AG09309 (cell line): ENCODE measurements at regions not wholly inside any gene's neighbourhood (a gene's known extent, or its start where the extent isn't known, plus 50 kb on each side); places are given as distances from the start of the nearest gene placed in this dataset.
A peak's percentile ranks its signal among the peaks of the same experiment; 100 is the strongest.

Experiments used
- DNase-seq: peaks from one replicate; pipeline ENCODE4 v3.0.0-alpha.2; 2010; ENCODE audit warnings: low read depth
- H3K4me3 ChIP-seq: 2 replicates; pipeline ENCODE4 v1.5.1; 2011; ENCODE audit warnings: mild to moderate bottlenecking, low read depth, low read length, moderate library complexity; ENCODE audit not compliant: control insufficient read depth
- TF ChIP-seq, protein P1 (sequence below): IDR thresholded peaks from 2 replicates; pipeline ENCODE4 v1.5.1; 2011; ENCODE audit warnings: mild to moderate bottlenecking, low read depth, low read length, inconsistent platforms; ENCODE audit not compliant: insufficient read depth, control insufficient read depth; ENCODE audit errors: missing control alignments

GRCh38 chr5:161086461-161086860, 234.4 kb upstream of the ATP10B start:
- peak; percentile 74 for DNase-seq
- TF ChIP-seq, protein P1, sequence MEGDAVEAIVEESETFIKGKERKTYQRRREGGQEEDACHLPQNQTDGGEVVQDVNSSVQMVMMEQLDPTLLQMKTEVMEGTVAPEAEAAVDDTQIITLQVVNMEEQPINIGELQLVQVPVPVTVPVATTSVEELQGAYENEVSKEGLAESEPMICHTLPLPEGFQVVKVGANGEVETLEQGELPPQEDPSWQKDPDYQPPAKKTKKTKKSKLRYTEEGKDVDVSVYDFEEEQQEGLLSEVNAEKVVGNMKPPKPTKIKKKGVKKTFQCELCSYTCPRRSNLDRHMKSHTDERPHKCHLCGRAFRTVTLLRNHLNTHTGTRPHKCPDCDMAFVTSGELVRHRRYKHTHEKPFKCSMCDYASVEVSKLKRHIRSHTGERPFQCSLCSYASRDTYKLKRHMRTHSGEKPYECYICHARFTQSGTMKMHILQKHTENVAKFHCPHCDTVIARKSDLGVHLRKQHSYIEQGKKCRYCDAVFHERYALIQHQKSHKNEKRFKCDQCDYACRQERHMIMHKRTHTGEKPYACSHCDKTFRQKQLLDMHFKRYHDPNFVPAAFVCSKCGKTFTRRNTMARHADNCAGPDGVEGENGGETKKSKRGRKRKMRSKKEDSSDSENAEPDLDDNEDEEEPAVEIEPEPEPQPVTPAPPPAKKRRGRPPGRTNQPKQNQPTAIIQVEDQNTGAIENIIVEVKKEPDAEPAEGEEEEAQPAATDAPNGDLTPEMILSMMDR, result no peak
- no peak overlapping the region for H3K4me3 ChIP-seq

GRCh38 chr5:161085056-161085455, 233.0 kb upstream of the ATP10B start:
- H3K4me3 ChIP-seq, result no peak overlapping the region
- TF ChIP-seq, protein P1, result no peak
- DNase-seq, result no peak

DNA sequence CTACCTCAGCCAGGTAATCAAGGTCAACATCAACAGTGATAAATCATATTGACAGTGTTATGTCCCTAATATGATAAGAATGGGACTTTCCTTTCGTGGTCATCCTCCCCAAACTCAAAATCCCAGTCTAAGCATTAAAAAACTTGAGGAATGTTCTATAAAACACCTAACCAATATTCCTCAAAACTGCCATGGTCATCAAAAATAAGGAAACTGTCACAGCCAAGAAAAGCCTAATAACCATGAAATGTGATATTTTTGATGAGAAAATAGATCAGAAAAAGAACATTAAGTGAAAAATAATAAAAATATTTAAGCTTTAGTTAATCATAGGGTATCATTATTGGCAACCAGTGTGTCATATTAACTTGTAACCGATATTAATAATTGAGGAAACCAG, 232.1 kb upstream of the ATP10B start:
- TF ChIP-seq, protein P1, result no peak
- DNase-seq, result no peak
- H3K4me3 ChIP-seq, result no peak overlapping the region

- TF ChIP-seq, protein P1, result no peak
- no peak overlapping the region for H3K4me3 ChIP-seq
- DNase-seq, result no peak
These were observed 226.8 kb upstream of the ATP10B start for GRCh38 chr5:161078793-161079192.

DNA sequence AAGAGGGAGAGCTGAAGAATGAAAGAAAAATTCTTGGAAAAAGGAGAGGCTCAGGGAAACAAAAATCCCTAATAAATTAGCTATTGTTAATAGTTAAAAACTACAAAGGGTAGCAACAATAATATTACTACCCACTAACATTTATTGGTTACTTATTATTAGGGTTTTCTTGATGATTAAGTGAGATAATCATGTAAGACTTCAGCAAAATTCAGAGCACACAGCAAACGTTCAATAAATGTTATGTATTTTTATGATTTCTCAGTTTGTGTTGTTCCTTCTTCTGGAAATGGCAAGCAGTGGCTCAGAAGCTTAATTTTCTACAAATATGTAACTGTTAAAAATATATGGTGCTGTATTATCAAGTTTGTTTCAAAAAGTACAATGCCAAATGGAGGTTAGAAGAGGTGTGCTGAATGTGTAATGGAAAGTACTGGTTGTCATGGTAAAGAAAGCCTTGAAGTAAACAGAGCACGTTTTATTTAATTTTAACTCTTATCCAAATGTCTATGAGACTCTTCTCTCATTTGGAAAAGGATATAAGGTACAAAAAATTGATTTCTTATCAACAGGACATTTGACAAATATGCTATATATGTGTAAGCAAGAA, 226.0 kb upstream of the ATP10B start:
- no peak for DNase-seq
- TF ChIP-seq, protein P1, result no peak

GRCh38 chr5:161077496-161077895, 225.5 kb upstream of the ATP10B start:
- H3K4me3 ChIP-seq, result no peak overlapping the region
- TF ChIP-seq, protein P1, result no peak
- no peak for DNase-seq

More for the DNA sequence above, 226.0 kb upstream of the ATP10B start:
- no peak overlapping the region for H3K4me3 ChIP-seq

DNA sequence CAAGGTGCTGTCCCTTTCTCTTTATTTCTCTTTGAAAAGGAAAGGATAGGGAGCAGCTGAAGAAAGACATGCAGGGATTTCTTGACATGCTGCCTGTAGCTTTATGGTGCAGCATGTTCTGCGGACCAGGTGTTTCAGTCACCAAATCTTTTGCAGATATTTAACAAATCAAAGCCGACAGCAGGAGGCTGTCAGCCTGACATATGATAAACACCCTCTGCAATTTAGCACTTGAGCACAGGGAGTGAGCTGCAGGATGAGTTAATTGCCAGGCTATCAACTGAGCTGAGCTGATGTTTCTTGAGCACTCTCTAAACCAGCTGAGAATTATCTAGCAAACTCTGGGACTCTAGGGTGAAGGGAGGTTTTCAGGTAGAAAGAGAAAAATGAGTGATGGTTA, 212.8 kb upstream of the ATP10B start:
- TF ChIP-seq, protein P1, result no peak
- no peak for DNase-seq
- H3K4me3 ChIP-seq, result no peak overlapping the region
